ENCODE measurements at regions not wholly inside any gene's neighbourhood (a gene's known extent, or its start where the extent isn't known, plus 50 kb on each side); places are given as distances from the start of the nearest gene placed in this dataset.

DNA sequence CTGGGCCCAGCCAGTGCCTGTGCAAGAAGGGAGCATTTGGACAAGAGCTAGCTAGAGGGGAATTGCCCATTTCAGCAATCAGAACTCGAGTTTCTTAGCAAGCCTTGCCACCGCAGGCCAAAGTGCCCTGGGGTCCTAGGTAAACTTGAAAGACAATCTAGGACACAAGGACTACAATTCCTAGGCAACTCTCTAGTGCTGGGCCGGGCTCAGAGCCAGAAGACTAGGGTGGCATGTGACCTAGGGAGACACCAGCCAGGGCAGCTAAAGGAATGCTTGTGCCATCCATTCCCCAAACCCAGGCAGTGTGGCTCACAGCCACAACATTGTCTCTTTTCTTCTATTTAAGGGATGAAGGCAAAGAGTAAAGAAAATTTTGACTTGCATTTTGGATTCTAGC lies 205.0 kb downstream of the BMP4 start:
- no peak for DNase-seq (ENCODE audit: low spot score)
- ChIA-PET CTCF (no interaction called here), POLR2A (ENCODE audit: low non-redundant PET) (no interaction called here)
- no peak overlapping the region for H3K27ac ChIP-seq
- TF ChIP-seq, protein P1, sequence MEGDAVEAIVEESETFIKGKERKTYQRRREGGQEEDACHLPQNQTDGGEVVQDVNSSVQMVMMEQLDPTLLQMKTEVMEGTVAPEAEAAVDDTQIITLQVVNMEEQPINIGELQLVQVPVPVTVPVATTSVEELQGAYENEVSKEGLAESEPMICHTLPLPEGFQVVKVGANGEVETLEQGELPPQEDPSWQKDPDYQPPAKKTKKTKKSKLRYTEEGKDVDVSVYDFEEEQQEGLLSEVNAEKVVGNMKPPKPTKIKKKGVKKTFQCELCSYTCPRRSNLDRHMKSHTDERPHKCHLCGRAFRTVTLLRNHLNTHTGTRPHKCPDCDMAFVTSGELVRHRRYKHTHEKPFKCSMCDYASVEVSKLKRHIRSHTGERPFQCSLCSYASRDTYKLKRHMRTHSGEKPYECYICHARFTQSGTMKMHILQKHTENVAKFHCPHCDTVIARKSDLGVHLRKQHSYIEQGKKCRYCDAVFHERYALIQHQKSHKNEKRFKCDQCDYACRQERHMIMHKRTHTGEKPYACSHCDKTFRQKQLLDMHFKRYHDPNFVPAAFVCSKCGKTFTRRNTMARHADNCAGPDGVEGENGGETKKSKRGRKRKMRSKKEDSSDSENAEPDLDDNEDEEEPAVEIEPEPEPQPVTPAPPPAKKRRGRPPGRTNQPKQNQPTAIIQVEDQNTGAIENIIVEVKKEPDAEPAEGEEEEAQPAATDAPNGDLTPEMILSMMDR (conservative IDR thresholded peaks at IDR 0.05; ENCODE audit: low read depth) = no peak

DNA sequence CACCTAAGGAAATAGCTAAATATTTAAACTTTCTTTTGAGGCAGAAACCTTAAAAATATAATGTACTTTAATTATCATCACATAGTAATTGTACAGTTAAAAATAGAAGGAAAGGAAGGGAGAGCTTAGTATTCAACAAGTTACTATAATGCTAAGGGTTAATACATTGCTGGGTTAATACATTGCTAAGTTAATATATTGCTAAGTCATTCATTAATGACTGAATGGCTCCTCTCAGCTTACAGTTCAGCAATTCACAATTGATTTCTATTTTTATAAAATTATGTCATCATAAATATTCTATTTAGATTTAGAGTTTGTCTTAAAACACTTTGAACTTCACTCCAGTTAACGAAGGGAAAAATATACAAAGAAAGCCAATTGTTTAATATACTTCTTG lies 207.9 kb downstream of the BMP4 start:
- no peak for DNase-seq (ENCODE audit: low spot score)
- ChIA-PET CTCF (no interaction called here), POLR2A (ENCODE audit: low non-redundant PET) (no interaction called here)
- TF ChIP-seq, protein P1 (conservative IDR thresholded peaks at IDR 0.05; ENCODE audit: low read depth) = no peak
- H3K27ac ChIP-seq = no peak overlapping the region

DNA sequence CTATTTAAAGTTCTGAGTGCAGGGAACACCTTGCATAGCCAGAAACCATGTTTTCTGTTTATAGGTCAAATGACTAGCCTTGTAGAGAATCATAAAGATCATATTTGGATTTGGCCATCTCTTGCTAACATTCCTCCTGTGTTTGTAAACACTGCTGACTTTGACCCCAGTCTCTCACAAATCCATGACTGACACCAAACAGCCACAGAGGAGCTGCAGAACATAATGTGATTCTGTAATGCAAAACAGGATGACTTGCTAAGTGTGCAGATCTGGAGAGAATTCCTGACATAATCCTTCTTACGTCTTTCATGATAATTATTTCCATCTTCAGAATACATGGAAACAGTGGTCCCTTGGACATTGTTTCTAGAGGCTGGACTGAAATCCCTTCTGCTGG lies 211.8 kb downstream of the BMP4 start:
- DNase-seq (ENCODE audit: low spot score) = no peak

DNA sequence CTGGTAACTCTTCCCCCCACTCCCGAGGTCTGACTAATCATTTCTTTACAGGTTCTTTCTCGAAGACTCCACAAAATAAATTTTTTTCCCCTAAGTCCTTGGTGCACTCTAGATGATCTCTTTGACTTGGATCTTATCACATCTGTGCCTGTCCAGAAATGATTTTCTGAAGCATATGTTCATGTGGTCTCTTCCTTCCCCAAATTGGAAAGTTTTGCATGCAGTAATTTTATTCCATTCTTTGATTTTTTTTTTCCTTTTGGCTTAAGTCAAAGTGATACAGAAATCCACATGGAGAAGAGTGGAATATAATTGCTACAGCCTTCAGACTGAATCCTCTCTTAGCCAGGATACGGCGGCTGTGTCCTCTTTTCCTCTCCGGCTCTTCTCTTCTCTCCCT lies 213.3 kb downstream of the BMP4 start:
- TF ChIP-seq, protein P1 (conservative IDR thresholded peaks at IDR 0.05; ENCODE audit: low read depth) = no peak
- POLR2A ChIA-PET (ENCODE audit: low non-redundant PET) = no interaction called here
- CTCF ChIA-PET = no interaction called here
- no peak overlapping the region for H3K27ac ChIP-seq
- no peak for DNase-seq (ENCODE audit: low spot score)

More for the DNA sequence above, 211.8 kb downstream of the BMP4 start:
- no peak overlapping the region for H3K27ac ChIP-seq
- ChIA-PET CTCF (no interaction called here), POLR2A (ENCODE audit: low non-redundant PET) (no interaction called here)
- TF ChIP-seq, protein P1 (conservative IDR thresholded peaks at IDR 0.05; ENCODE audit: low read depth) = no peak

DNA sequence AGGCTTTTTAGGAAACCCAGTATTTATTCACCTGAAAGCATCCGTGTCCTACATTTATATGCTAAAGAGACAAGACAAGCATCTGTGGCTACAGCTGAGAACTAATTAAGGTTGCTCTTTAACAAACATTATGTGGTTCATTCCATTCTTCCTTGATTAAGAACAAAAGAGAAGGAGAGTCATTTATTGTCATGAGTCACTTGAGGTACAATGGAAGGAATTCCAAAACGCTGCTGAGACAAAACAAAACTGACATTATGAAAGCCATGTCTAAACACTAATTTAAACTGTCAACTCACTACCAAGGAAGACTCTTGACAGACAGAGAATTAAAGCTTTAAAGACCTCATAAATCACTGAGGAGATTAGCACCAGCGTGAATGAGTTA lies 214.4 kb downstream of the BMP4 start:
- ChIA-PET POLR2A (ENCODE audit: low non-redundant PET) (no interaction called here), CTCF (no interaction called here)
- no peak overlapping the region for H3K27ac ChIP-seq
- DNase-seq (ENCODE audit: low spot score) = no peak
- TF ChIP-seq, protein P1 (conservative IDR thresholded peaks at IDR 0.05; ENCODE audit: low read depth) = no peak

DNA sequence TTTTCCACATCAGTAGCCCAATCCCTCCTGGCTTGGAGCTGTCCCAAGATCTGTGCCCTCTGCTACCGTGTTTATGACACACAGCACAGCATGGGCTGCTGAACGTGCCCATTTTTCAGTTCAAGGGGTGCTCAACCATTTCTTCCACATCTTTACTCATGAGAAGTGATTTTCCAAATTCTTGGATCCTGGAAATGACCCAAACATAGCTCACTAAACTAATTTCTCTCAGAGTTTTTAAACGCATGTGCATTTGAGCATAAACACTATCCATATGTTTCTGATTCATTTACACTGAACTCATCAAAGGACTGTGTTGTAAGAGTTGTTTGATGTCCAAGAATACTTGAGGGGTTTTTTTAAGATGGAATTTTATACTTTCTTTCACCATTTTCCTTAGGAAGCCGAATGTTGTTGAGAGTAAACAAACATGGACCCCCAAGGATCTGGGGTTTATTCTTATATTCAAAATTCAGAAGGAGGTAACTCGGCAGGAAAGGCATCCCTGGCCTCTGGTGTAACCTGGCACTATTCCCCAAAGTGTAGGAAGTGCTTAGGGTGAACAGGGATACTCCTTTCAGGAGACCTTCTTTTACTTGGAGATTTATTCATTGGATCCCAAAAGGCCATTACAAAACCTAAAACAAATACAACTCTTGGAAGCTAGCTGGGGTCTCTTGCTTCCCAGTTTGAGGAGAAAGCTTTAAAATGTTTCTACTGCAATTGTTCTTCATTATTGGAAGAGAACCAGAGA lies 215.0 kb downstream of the BMP4 start:
- TF ChIP-seq, protein P1 (conservative IDR thresholded peaks at IDR 0.05; ENCODE audit: low read depth) = no peak
- ChIA-PET POLR2A (ENCODE audit: low non-redundant PET) (no interaction called here), CTCF (no interaction called here)
- H3K27ac ChIP-seq = no peak overlapping the region
- DNase-seq (ENCODE audit: low spot score) = no peak
